ENCODE measurements at regions not wholly inside any gene's neighbourhood (a gene's known extent, or its start where the extent isn't known, plus 50 kb on each side); places are given as distances from the start of the nearest gene placed in this dataset.

- no peaks in the 10 kb centered on the region for H3K4me1 ChIP-seq (ENCODE audit: insufficient read depth)
- H3K4me3 ChIP-seq (ENCODE audit: low read depth, low read length): no peak overlapping the region
- no peak overlapping the region for H3K27ac ChIP-seq (ENCODE audit: low read depth)
- WGBS: 48% methylated on average over 4 of the region's 4 CpGs
- no peaks in the 10 kb centered on the region for H3K36me3 ChIP-seq (ENCODE audit: insufficient read depth)
- no peak for DNase-seq (ENCODE audit: extremely low spot score)
Measured at GRCh38 chr14:22320362-22320750, 268.7 kb downstream of the DAD1 start.

- no peak overlapping the region for H3K27ac ChIP-seq (ENCODE audit: low read depth)
- DNase-seq (ENCODE audit: extremely low spot score): no peak
- no peaks in the 10 kb centered on the region for H3K4me1 ChIP-seq (ENCODE audit: insufficient read depth)
- WGBS: 24% methylated on average over 4 of the region's 4 CpGs
- no peak overlapping the region for H3K4me3 ChIP-seq (ENCODE audit: low read depth, low read length)
- H3K36me3 ChIP-seq (ENCODE audit: insufficient read depth): no peaks in the 10 kb centered on the region
Measured at GRCh38 chr14:22319526-22320361, 269.3 kb downstream of the DAD1 start.

GRCh38 chr14:22318951-22319350 is 270.1 kb downstream of the DAD1 start:
- Histone ChIP-seq H3K27ac (ENCODE audit: low read depth) (no peak overlapping the region), H3K4me3 (ENCODE audit: low read depth, low read length) (no peak overlapping the region), H3K4me1 (ENCODE audit: insufficient read depth) (no peaks in the 10 kb centered on the region), H3K36me3 (ENCODE audit: insufficient read depth) (no peaks in the 10 kb centered on the region)
- DNase-seq (ENCODE audit: extremely low spot score): no peak
- 41% methylated on average over 3 of the region's 3 CpGs for WGBS

GRCh38 chr14:22316473-22316872 is 272.6 kb downstream of the DAD1 start:
- H3K4me1 ChIP-seq (ENCODE audit: insufficient read depth): no peaks in the 10 kb centered on the region
- no peak overlapping the region for H3K4me3 ChIP-seq (ENCODE audit: low read depth, low read length)
- DNase-seq (ENCODE audit: extremely low spot score): no peak
- no peaks in the 10 kb centered on the region for H3K36me3 ChIP-seq (ENCODE audit: insufficient read depth)
- H3K27ac ChIP-seq (ENCODE audit: low read depth): no peak overlapping the region
- WGBS: 98% methylated on average over 1 of the region's 1 CpG

- Histone ChIP-seq H3K4me1 (ENCODE audit: insufficient read depth) (no peaks in the 10 kb centered on the region), H3K27ac (ENCODE audit: low read depth) (no peak overlapping the region), H3K36me3 (ENCODE audit: insufficient read depth) (no peaks in the 10 kb centered on the region), H3K4me3 (ENCODE audit: low read depth, low read length) (no peak overlapping the region)
- DNase-seq (ENCODE audit: extremely low spot score): no peak
- WGBS: 84% methylated on average over 3 of the region's 3 CpGs
Measured at GRCh38 chr14:22315336-22315735, 273.7 kb downstream of the DAD1 start.

GRCh38 chr14:22314183-22314820 is 274.7 kb downstream of the DAD1 start:
- no peak for DNase-seq (ENCODE audit: extremely low spot score)
- no peaks in the 10 kb centered on the region for H3K4me1 ChIP-seq (ENCODE audit: insufficient read depth)
- 46% methylated on average over 6 of the region's 6 CpGs for WGBS
- H3K36me3 ChIP-seq (ENCODE audit: insufficient read depth): no peaks in the 10 kb centered on the region
- H3K4me3 ChIP-seq (ENCODE audit: low read depth, low read length): no peak overlapping the region
- H3K27ac ChIP-seq (ENCODE audit: low read depth): no peak overlapping the region

- no peaks in the 10 kb centered on the region for H3K36me3 ChIP-seq (ENCODE audit: insufficient read depth)
- no peak overlapping the region for H3K4me3 ChIP-seq (ENCODE audit: low read depth, low read length)
- no peak overlapping the region for H3K27ac ChIP-seq (ENCODE audit: low read depth)
- no peak for DNase-seq (ENCODE audit: extremely low spot score)
- 54% methylated on average over 1 of the region's 1 CpG for WGBS
- no peaks in the 10 kb centered on the region for H3K4me1 ChIP-seq (ENCODE audit: insufficient read depth)
Measured at GRCh38 chr14:22313172-22313801, 275.7 kb downstream of the DAD1 start.

GRCh38 chr14:22311636-22312035 is 277.4 kb downstream of the DAD1 start:
- Histone ChIP-seq H3K4me1 (ENCODE audit: insufficient read depth) (no peaks in the 10 kb centered on the region), H3K27ac (ENCODE audit: low read depth) (no peak overlapping the region), H3K36me3 (ENCODE audit: insufficient read depth) (no peaks in the 10 kb centered on the region), H3K4me3 (ENCODE audit: low read depth, low read length) (no peak overlapping the region)
- DNase-seq (ENCODE audit: extremely low spot score): no peak
- WGBS: 78% methylated on average over 1 of the region's 1 CpG

- no peak for DNase-seq (ENCODE audit: extremely low spot score)
- Histone ChIP-seq H3K27ac (ENCODE audit: low read depth) (no peak overlapping the region), H3K4me3 (ENCODE audit: low read depth, low read length) (no peak overlapping the region), H3K36me3 (ENCODE audit: insufficient read depth) (no peaks in the 10 kb centered on the region), H3K4me1 (ENCODE audit: insufficient read depth) (no peaks in the 10 kb centered on the region)
- 75% methylated on average over 5 of the region's 5 CpGs for WGBS
Measured at GRCh38 chr14:22305607-22306006, 283.4 kb downstream of the DAD1 start.

GRCh38 chr14:22304326-22304725 is 284.7 kb downstream of the DAD1 start:
- H3K4me3 ChIP-seq (ENCODE audit: low read depth, low read length): no peak overlapping the region
- no peak for DNase-seq (ENCODE audit: extremely low spot score)
- no peaks in the 10 kb centered on the region for H3K36me3 ChIP-seq (ENCODE audit: insufficient read depth)
- WGBS: 81% methylated on average over 6 of the region's 6 CpGs
- H3K4me1 ChIP-seq (ENCODE audit: insufficient read depth): no peaks in the 10 kb centered on the region
- no peak overlapping the region for H3K27ac ChIP-seq (ENCODE audit: low read depth)

GRCh38 chr14:22303589-22304195 is 285.3 kb downstream of the DAD1 start:
- no peak for DNase-seq (ENCODE audit: extremely low spot score)
- WGBS: 39% methylated on average over 5 of the region's 5 CpGs
- H3K36me3 ChIP-seq (ENCODE audit: insufficient read depth): no peaks in the 10 kb centered on the region
- no peak overlapping the region for H3K4me3 ChIP-seq (ENCODE audit: low read depth, low read length)
- H3K27ac ChIP-seq (ENCODE audit: low read depth): no peak overlapping the region
- no peaks in the 10 kb centered on the region for H3K4me1 ChIP-seq (ENCODE audit: insufficient read depth)

GRCh38 chr14:22300646-22301045 is 288.4 kb downstream of the DAD1 start:
- H3K4me3 ChIP-seq (ENCODE audit: low read depth, low read length): no peak overlapping the region
- no peak overlapping the region for H3K27ac ChIP-seq (ENCODE audit: low read depth)
- H3K4me1 ChIP-seq (ENCODE audit: insufficient read depth): no peaks in the 10 kb centered on the region
- no peaks in the 10 kb centered on the region for H3K36me3 ChIP-seq (ENCODE audit: insufficient read depth)
- no peak for DNase-seq (ENCODE audit: extremely low spot score)
- WGBS: 67% methylated on average over 2 of the region's 2 CpGs

- H3K4me1 ChIP-seq (ENCODE audit: insufficient read depth): no peaks in the 10 kb centered on the region
- DNase-seq (ENCODE audit: extremely low spot score): no peak
- WGBS: 53% methylated on average over 1 of the region's 1 CpG
- H3K36me3 ChIP-seq (ENCODE audit: insufficient read depth): no peaks in the 10 kb centered on the region
- H3K4me3 ChIP-seq (ENCODE audit: low read depth, low read length): no peak overlapping the region
- no peak overlapping the region for H3K27ac ChIP-seq (ENCODE audit: low read depth)
Measured at GRCh38 chr14:22297376-22297775, 291.6 kb downstream of the DAD1 start.

GRCh38 chr14:22296722-22297121 is 292.3 kb downstream of the DAD1 start:
- H3K4me1 ChIP-seq (ENCODE audit: insufficient read depth): no peaks in the 10 kb centered on the region
- no peak overlapping the region for H3K27ac ChIP-seq (ENCODE audit: low read depth)
- DNase-seq (ENCODE audit: extremely low spot score): no peak
- WGBS: 38% methylated on average over 3 of the region's 3 CpGs
- no peaks in the 10 kb centered on the region for H3K36me3 ChIP-seq (ENCODE audit: insufficient read depth)
- no peak overlapping the region for H3K4me3 ChIP-seq (ENCODE audit: low read depth, low read length)

Data from urinary bladder (tissue), 3 donors.